NCI-H526 (cell line): ENCODE measurements at regions not wholly inside any gene's neighbourhood (a gene's known extent, or its start where the extent isn't known, plus 50 kb on each side); places are given as distances from the start of the nearest gene placed in this dataset.

Experiments used
- DNase-seq, 2 experiments: peaks; one replicate each; lab custom pipeline; 2025; lab: John Stamatoyannopoulos, UW

DNA sequence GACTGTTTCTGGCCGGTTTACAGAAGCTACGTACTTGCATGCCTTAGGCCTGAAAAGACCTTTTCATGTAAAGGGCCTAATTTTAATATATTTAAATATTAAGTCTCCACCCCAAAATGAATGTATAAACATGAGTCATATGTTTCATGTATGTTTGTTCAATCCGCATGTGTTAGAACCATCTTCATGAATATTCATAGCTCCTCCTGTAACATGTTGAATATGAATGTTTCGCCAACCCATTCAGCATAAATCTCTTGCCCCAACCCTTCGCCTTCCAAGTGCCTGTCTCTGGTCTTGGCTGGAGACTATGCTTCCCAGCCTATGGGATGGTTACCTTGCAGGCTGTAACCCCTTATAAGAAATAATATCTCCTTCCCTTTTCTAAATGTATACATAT lies 212.5 kb downstream of the SCG2 start:
- DNase-seq: no peak

GRCh38 chr2:223396993-223397392 lies 205.2 kb downstream of the SCG2 start:
- no peak for DNase-seq

- DNase-seq: no peak
Measured at GRCh38 chr2:223399357-223399957, 202.7 kb downstream of the SCG2 start.

- no peak for DNase-seq
Measured at GRCh38 chr2:223404616-223405015, 197.5 kb downstream of the SCG2 start.

- no peak for DNase-seq
Measured at GRCh38 chr2:223414646-223415045, 187.5 kb downstream of the SCG2 start.

DNA sequence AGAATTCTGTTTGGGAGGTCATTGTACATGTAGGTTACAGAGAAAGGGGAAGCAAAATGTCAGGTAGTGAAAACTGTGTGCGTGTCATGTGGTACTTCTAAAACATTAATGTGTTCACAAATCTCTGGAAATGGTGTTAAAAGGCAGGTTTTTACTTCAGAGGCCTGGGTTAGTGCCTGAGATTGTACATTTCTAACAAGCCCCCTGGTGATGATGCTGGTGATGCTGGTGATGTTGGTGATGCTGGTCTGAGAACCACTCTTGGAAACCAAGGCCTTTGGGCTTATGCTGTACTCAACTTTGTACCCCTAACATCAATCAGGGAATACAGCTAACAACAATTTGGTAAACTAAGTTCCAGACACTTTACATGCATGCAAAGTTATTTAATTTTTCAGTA lies 187.1 kb downstream of the SCG2 start:
- DNase-seq: no peak

GRCh38 chr2:223416815-223417610 lies 185.1 kb downstream of the SCG2 start:
- DNase-seq: no peak

GRCh38 chr2:223418131-223418530 lies 184.0 kb downstream of the SCG2 start:
- DNase-seq: no peak

GRCh38 chr2:223418604-223419199 lies 183.5 kb downstream of the SCG2 start:
- no peak for DNase-seq

- no peak for DNase-seq
Measured at GRCh38 chr2:223420048-223420447, 182.1 kb downstream of the SCG2 start.

DNA sequence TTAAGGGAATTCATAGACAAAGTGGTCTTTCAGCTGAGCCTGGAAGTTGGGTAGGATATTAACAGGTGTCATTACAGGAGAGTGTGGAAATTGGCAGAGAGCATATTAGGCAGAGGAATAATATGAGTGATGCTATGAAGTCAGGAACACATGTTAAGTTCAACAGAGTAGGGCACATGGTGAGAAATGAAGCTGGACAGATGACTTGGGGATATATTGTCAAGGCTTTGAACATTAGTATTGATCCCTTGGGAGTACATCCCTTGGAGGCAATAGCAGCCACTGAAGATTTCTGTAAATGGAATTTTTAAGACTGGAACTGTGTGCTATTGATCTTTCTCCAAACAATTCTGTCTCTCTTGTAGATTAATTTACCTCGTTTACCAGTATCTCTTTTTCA lies 170.7 kb downstream of the SCG2 start:
- no peak for DNase-seq

GRCh38 chr2:223433461-223433860 lies 168.7 kb downstream of the SCG2 start:
- DNase-seq: no peak

GRCh38 chr2:223437788-223438187 lies 164.4 kb downstream of the SCG2 start:
- DNase-seq: no peak

DNA sequence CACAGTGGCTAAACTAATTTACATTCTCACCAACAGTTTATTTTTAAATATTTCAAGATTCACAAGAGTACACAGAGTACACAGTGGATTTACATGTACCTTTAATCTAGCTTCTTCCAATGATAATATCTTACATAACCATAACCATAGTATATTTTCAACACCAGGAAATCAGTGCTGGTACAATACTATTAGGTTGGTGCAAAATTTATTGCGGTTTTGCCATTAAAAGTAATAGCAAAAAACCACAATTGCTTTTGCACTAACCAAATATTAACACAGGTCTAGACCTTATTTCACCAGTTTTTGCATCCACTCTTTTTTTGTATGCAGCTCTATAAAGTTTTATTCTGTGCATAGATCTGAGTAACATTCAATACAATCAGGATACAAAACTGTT lies 163.0 kb downstream of the SCG2 start:
- DNase-seq: peak in 1 of 2 experiments; percentile 10

DNA sequence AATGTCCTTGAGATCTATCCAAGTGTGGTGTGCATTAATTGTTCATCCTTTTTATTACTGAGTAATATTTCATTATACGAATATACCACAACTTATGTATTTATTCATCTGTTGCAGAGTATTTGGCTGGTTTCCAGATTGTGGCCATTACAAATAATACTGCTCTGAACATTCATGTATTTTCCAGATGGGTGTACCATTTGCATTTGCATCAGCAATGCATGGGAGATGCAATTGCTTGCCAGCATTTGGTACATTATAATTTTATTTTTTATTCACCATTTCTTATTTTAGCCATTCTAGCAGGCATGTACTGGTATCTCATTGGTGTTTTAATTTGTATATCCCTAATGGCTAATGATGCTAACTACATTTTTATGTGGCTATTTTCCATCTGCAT lies 162.4 kb downstream of the SCG2 start:
- no peak for DNase-seq

- no peak for DNase-seq
Measured at GRCh38 chr2:223442847-223443246, 159.3 kb downstream of the SCG2 start.

GRCh38 chr2:223450246-223450645 lies 151.9 kb downstream of the SCG2 start:
- no peak for DNase-seq

GRCh38 chr2:223457301-223457700 lies 144.9 kb downstream of the SCG2 start:
- no peak for DNase-seq

GRCh38 chr2:223459328-223459939 lies 142.7 kb downstream of the SCG2 start:
- DNase-seq: peak in 1 of 2 experiments; percentile 26

DNA sequence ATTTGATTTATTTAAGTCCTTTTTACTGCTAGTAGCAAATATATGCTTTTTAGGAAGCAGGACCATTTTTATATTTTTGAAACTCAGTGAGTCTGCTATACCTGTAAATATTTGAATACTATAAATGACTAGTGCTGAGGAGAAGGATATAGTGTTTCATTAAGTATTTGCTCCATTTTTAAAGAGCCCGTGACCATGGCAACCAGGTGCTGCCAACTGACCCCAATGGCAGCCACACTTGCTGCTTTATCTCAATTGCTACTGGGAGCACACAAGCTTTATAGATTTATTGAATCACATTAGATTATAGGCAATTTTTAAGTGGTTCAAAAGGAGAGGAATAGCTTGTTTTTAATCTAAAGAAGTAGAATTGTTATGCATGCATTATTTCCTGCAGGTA lies 142.0 kb downstream of the SCG2 start:
- no peak for DNase-seq

- no peak for DNase-seq
Measured at GRCh38 chr2:223460774-223461211, 141.4 kb downstream of the SCG2 start.

DNA sequence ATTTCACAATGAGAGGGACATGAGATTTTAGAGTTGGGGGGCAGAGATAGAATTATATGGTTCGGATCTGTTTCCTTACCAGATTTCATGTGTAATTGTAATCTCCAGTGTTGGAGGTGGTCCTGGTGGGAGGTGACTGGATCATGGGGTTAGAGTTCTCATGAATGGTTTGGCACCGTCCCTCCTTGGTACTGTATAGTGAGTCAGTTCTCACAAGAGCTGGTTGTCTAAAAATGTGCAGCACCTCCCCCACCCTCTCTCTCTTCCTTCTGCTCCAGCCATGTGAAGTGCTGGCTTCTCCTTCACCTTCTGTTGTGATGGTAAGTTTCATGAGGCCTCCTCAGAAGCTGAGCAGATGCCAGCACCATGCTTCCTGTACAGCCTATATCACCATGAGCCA lies 138.1 kb downstream of the SCG2 start:
- no peak for DNase-seq

GRCh38 chr2:223465793-223466192 lies 136.4 kb downstream of the SCG2 start:
- no peak for DNase-seq
